ENCODE measurements at regions not wholly inside any gene's neighbourhood (a gene's known extent, or its start where the extent isn't known, plus 50 kb on each side); places are given as distances from the start of the nearest gene placed in this dataset.

DNA sequence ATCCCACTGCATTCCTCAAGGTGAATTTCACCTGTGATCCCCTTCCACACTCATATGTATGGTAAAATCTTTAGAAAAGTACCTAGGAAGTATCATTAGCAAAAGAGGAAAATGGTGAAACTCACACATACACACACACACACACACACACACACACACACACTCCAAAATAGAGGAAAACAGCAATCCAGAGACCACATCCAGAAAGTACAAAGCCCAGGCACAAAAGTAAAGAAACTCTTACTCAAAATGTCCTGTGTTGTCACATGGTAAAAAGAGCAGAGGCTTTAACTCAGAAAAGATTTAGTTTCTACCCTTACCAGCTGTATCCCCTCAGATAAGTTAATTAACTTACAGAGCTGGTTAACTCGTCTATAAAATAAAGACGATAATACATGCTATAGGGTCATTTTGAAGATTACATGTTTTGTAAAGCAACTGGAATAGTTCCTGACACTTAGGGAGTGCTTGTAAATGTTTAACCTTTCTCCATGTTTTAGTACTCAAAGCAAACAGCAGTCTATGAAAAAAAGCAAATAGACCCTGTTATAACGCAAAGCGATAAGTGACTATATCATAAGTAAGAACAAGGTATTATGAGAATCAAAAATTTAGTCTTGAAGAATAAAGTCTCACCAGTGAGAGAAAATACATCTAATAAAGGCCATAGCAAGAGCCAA lies 360.0 kb upstream of the LRATD1 start:
- Histone ChIP-seq H3K56ac (ENCODE audit: insufficient read length, low read depth, low read length) (no peak overlapping the region), H2BK15ac (ENCODE audit: low read depth, low read length) (no peak overlapping the region), H3K14ac (ENCODE audit: insufficient read depth, low read length) (no peak overlapping the region), H3K4ac (ENCODE audit: low read depth, low read length) (no peak overlapping the region), H3K79me2 (ENCODE audit: insufficient read depth, low read length) (no peaks in the 10 kb centered on the region), H4K5ac (ENCODE audit: insufficient read length, low read depth, low read length) (no peak overlapping the region), H2AFZ (ENCODE audit: low read length) (no peak overlapping the region), H4K91ac (ENCODE audit: insufficient read length, low read depth, low read length) (no peak overlapping the region), H3K27ac (ENCODE audit: insufficient read length, low read depth, low read length) (no peak overlapping the region), H3K23ac (ENCODE audit: insufficient read length, low read depth, low read length) (no peak overlapping the region), H3K18ac (ENCODE audit: insufficient read length, low read depth, low read length) (no peak overlapping the region), H3K4me2 (ENCODE audit: insufficient read depth, insufficient read length, low read length) (no peak overlapping the region), H4K8ac (replicated peaks; ENCODE audit: insufficient read length, low read depth, low read length) (no peak overlapping the region), H2BK20ac (ENCODE audit: low read depth, low read length, poor library complexity, severe bottlenecking) (no peak overlapping the region), H4K20me1 (ENCODE audit: control insufficient read depth, insufficient read depth, insufficient read length) (no peaks in the 10 kb centered on the region), H2AK5ac (ENCODE audit: insufficient read length, low read length) (no peak overlapping the region), H3K27me3 (ENCODE audit: insufficient read depth, low read length) (no peaks in the 10 kb centered on the region), H3K9me3 (ENCODE audit: control insufficient read depth, low read depth, low read length) (no peaks in the 10 kb centered on the region), H2BK5ac (ENCODE audit: insufficient read length, low read length) (no peak overlapping the region), H2BK120ac (ENCODE audit: low read depth, low read length, poor library complexity, severe bottlenecking) (no peak overlapping the region), H3K4me1 (ENCODE audit: insufficient read depth, low read length) (no peaks in the 10 kb centered on the region), H3K9ac (ENCODE audit: extremely low read depth, insufficient read length, low read length) (no peak overlapping the region), H3K79me1 (ENCODE audit: insufficient read depth, low read depth, low read length, poor library complexity, severe bottlenecking) (no peaks in the 10 kb centered on the region), H3K23me2 (ENCODE audit: insufficient read length, low read depth, low read length, poor library complexity, severe bottlenecking) (no peaks in the 10 kb centered on the region), H2BK12ac (ENCODE audit: insufficient read length, low read depth, low read length) (no peak overlapping the region), H3T11ph (ENCODE audit: low read length) (no peak overlapping the region)
- Mint-ChIP-seq H3K36me3 (ENCODE audit: insufficient read depth in 1 of 3, low read depth in 3 of 3) (peaks cover 6 to 20% (median 10%) of the 10 kb centered on the region in 3 experiments; a peak in 6 of 7 replicates), H3K27me3 (ENCODE audit: low read depth) (no peaks in the 10 kb centered on the region), H3K4me3 (no peak overlapping the region), H3K27ac (no peak overlapping the region), H3K9me3 (peaks cover 16 to 21% of the 10 kb centered on the region in 2 experiments), H3K4me1 (no peaks in the 10 kb centered on the region)
- no CpG with 5 or more reads among the region's 4 CpGs for WGBS (ENCODE audit: extremely low coverage, insufficient read length, low lambda C conversion rate)
- TF ChIP-seq, protein P1, sequence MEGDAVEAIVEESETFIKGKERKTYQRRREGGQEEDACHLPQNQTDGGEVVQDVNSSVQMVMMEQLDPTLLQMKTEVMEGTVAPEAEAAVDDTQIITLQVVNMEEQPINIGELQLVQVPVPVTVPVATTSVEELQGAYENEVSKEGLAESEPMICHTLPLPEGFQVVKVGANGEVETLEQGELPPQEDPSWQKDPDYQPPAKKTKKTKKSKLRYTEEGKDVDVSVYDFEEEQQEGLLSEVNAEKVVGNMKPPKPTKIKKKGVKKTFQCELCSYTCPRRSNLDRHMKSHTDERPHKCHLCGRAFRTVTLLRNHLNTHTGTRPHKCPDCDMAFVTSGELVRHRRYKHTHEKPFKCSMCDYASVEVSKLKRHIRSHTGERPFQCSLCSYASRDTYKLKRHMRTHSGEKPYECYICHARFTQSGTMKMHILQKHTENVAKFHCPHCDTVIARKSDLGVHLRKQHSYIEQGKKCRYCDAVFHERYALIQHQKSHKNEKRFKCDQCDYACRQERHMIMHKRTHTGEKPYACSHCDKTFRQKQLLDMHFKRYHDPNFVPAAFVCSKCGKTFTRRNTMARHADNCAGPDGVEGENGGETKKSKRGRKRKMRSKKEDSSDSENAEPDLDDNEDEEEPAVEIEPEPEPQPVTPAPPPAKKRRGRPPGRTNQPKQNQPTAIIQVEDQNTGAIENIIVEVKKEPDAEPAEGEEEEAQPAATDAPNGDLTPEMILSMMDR (conservative IDR thresholded peaks at IDR 0.05): no peak
- DNase-seq: no peak
